ENCODE measurements at regions not wholly inside any gene's neighbourhood (a gene's known extent, or its start where the extent isn't known, plus 50 kb on each side); places are given as distances from the start of the nearest gene placed in this dataset.

GRCh38 chr2:2566396-2567323, 235.6 kb upstream of the MYT1L start:
- no peaks in the 10 kb centered on the region for H3K27me3 ChIP-seq
- H3K4me1 ChIP-seq, result no peaks in the 10 kb centered on the region
- intact Hi-C loops (cut with DNase I), result no loop called here
- no peak overlapping the region for H3K4me3 ChIP-seq
- no peak for TF ChIP-seq CTCF (IDR thresholded peaks at IDR 0.05)
- no peaks in the 10 kb centered on the region for H3K9me3 ChIP-seq
- no peak for DNase-seq
- no peaks in the 10 kb centered on the region for H3K36me3 ChIP-seq
- no peak overlapping the region for H3K27ac ChIP-seq
- ATAC-seq, result no peak

- Histone ChIP-seq H3K4me3 (no peak overlapping the region), H3K36me3 (no peaks in the 10 kb centered on the region), H3K27ac (no peak overlapping the region), H3K27me3 (no peaks in the 10 kb centered on the region), H3K4me1 (no peaks in the 10 kb centered on the region), H3K9me3 (no peaks in the 10 kb centered on the region)
- intact Hi-C loops (cut with DNase I), result no loop called here
- ATAC-seq (no peak), DNase-seq (no peak)
- no peak for TF ChIP-seq CTCF (IDR thresholded peaks at IDR 0.05)
Observed at GRCh38 chr2:2565671-2566070, 234.6 kb upstream of the MYT1L start.

- intact Hi-C loops (cut with DNase I), result no loop called here
- Histone ChIP-seq H3K36me3 (no peaks in the 10 kb centered on the region), H3K4me1 (no peaks in the 10 kb centered on the region), H3K4me3 (no peak overlapping the region), H3K9me3 (no peaks in the 10 kb centered on the region), H3K27me3 (no peaks in the 10 kb centered on the region), H3K27ac (no peak overlapping the region)
- DNase-seq, result no peak
- ATAC-seq, result no peak
- TF ChIP-seq CTCF (IDR thresholded peaks at IDR 0.05), result no peak
Observed at GRCh38 chr2:2564300-2565078, 233.4 kb upstream of the MYT1L start.

- H3K36me3 ChIP-seq, result no peaks in the 10 kb centered on the region
- DNase-seq (no peak), ATAC-seq (no peak)
- no peaks in the 10 kb centered on the region for H3K9me3 ChIP-seq
- no peak overlapping the region for H3K4me3 ChIP-seq
- H3K4me1 ChIP-seq, result no peaks in the 10 kb centered on the region
- H3K27me3 ChIP-seq, result no peaks in the 10 kb centered on the region
- no peak for TF ChIP-seq CTCF (IDR thresholded peaks at IDR 0.05)
- intact Hi-C loops (cut with DNase I), result no loop called here
- H3K27ac ChIP-seq, result no peak overlapping the region
Observed at GRCh38 chr2:2563309-2563860, 232.3 kb upstream of the MYT1L start.

GRCh38 chr2:2562867-2563266, 231.8 kb upstream of the MYT1L start:
- Histone ChIP-seq H3K4me1 (no peaks in the 10 kb centered on the region), H3K27ac (no peak overlapping the region), H3K9me3 (no peaks in the 10 kb centered on the region), H3K4me3 (no peak overlapping the region), H3K36me3 (no peaks in the 10 kb centered on the region), H3K27me3 (no peaks in the 10 kb centered on the region)
- intact Hi-C loops (cut with DNase I), result no loop called here
- ATAC-seq (no peak), DNase-seq (no peak)
- no peak for TF ChIP-seq CTCF (IDR thresholded peaks at IDR 0.05)

Measured in upper lobe of right lung (tissue), 1 donor.